Hepatocyte (in vitro differentiated cells): ENCODE measurements at regions not wholly inside any gene's neighbourhood (a gene's known extent, or its start where the extent isn't known, plus 50 kb on each side); places are given as distances from the start of the nearest gene placed in this dataset.

Experiments
- CTCF ChIP-seq: fragments of 200-600 bp; sonication (generic); IDR thresholded peaks from 2 replicates; pipeline ENCODE4 v1.5.1; 2016; ENCODE audit warnings: antibody characterized with exemption, mild to moderate bottlenecking; ENCODE audit not compliant: poor library complexity
- EZH2 ChIP-seq: fragments of 200-600 bp; sonication (generic); IDR thresholded peaks from 2 replicates; pipeline ENCODE4 v1.6.1; 2016; ENCODE audit warnings: antibody characterized with exemption, mild to moderate bottlenecking, borderline replicate concordance

- TF ChIP-seq EZH2 (no peak), CTCF (no peak)
Observed at GRCh38 chr15:96049323-96049722, 281.2 kb upstream of the NR2F2 start.
